ENCODE measurements at regions not wholly inside any gene's neighbourhood (a gene's known extent, or its start where the extent isn't known, plus 50 kb on each side); places are given as distances from the start of the nearest gene placed in this dataset.

DNA sequence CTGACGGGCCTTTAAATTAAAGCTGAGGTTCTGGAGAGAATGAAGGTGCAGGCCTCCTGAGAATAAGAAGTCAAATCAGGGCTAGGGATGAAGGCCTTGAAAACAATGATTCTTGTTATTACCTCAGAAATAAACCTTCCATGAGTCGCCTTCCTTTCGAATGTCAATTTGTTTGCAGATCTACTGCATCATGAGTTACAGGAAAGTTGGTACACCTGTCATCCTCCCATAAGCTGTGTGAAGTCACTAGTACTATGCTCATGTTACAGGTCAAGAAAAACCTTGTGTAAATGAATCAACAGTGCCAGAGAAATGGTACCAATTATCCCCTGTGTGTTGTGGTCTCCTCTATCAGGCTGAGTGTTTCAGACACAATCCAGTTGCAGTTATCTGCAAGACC lies 281.2 kb upstream of the PLXNA2 start:
- no peak for ATAC-seq
- WGBS, 2 donors (ENCODE audit: low coverage in 1 of 2), result 48 to 85% methylated on average over 2 to 3 of the region's 3 CpGs
- H3K4me1 ChIP-seq, result no peaks in the 10 kb centered on the region
- TF ChIP-seq EP300 (IDR thresholded peaks at IDR 0.05), result no peak
- no peak for TF ChIP-seq POLR2AphosphoS5 (IDR thresholded peaks at IDR 0.05)
- TF ChIP-seq POLR2A (IDR thresholded peaks at IDR 0.05), result no peak
- no peak for TF ChIP-seq CTCF (IDR thresholded peaks at IDR 0.05)
- H3K27ac ChIP-seq, result no peak overlapping the region
- peaks cover 5% of the 10 kb centered on the region for H3K27me3 ChIP-seq
- no peaks in the 10 kb centered on the region for H3K36me3 ChIP-seq
- no peak overlapping the region for H3K4me3 ChIP-seq
- no peaks in the 10 kb centered on the region for H3K9me3 ChIP-seq

- no peak for ATAC-seq
- H3K9me3 ChIP-seq, result no peaks in the 10 kb centered on the region
- H3K27me3 ChIP-seq, result peaks cover 8% of the 10 kb centered on the region
- H3K4me3 ChIP-seq, result no peak overlapping the region
- H3K4me1 ChIP-seq, result no peaks in the 10 kb centered on the region
- H3K36me3 ChIP-seq, result no peaks in the 10 kb centered on the region
- TF ChIP-seq POLR2A (IDR thresholded peaks at IDR 0.05) (no peak), EP300 (IDR thresholded peaks at IDR 0.05) (no peak), POLR2AphosphoS5 (IDR thresholded peaks at IDR 0.05) (no peak), CTCF (IDR thresholded peaks at IDR 0.05) (no peak)
- H3K27ac ChIP-seq, result no peak overlapping the region
- WGBS, 2 donors (ENCODE audit: low coverage in 1 of 2), result no CpG with 5 or more reads among the region's 2 CpGs
These were observed 282.5 kb upstream of the PLXNA2 start for GRCh38 chr1:208526613-208527125.

DNA sequence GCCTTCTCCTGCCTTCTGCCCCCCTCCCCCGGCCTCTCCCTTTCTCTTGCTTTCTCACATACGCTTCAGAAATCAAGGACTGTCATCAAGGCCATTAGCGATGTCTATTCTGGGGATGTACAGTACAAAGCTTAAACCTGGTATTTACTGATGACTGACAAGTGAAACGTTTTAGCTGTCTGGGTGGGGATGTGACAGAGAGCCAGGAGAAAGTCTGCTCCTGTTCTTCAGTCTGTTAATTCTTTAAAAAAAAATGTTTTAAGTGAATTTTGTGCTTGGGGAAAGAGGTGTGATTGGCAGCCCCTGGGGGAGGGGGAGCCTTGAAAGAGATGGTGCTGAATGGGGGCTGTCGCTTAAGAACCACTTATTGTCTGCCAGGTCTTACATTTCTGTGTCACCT lies 283.0 kb upstream of the PLXNA2 start:
- WGBS, 2 donors (ENCODE audit: low coverage in 1 of 2), result 64 to 79% methylated on average over 4 to 5 of the region's 5 CpGs

GRCh38 chr1:208528578-208529240 lies 284.5 kb upstream of the PLXNA2 start:
- Histone ChIP-seq H3K27me3 (peaks cover 18% of the 10 kb centered on the region), H3K4me3 (no peak overlapping the region), H3K27ac (no peak overlapping the region), H3K4me1 (no peaks in the 10 kb centered on the region), H3K36me3 (no peaks in the 10 kb centered on the region), H3K9me3 (no peaks in the 10 kb centered on the region)
- ATAC-seq, result no peak
- 31 to 43% methylated on average over 4 to 6 of the region's 13 CpGs for WGBS, 2 donors (ENCODE audit: low coverage in 1 of 2)
- TF ChIP-seq EP300 (IDR thresholded peaks at IDR 0.05), result no peak
- TF ChIP-seq POLR2A (IDR thresholded peaks at IDR 0.05), result no peak
- no peak for TF ChIP-seq CTCF (IDR thresholded peaks at IDR 0.05)
- no peak for TF ChIP-seq POLR2AphosphoS5 (IDR thresholded peaks at IDR 0.05)

More for the DNA sequence above, 283.0 kb upstream of the PLXNA2 start:
- peaks cover 8% of the 10 kb centered on the region for H3K27me3 ChIP-seq
- TF ChIP-seq CTCF (IDR thresholded peaks at IDR 0.05) (no peak), POLR2AphosphoS5 (IDR thresholded peaks at IDR 0.05) (no peak), POLR2A (IDR thresholded peaks at IDR 0.05) (no peak), EP300 (IDR thresholded peaks at IDR 0.05) (no peak)
- no peaks in the 10 kb centered on the region for H3K9me3 ChIP-seq
- H3K27ac ChIP-seq, result no peak overlapping the region
- no peak for ATAC-seq
- H3K4me3 ChIP-seq, result no peak overlapping the region
- no peaks in the 10 kb centered on the region for H3K4me1 ChIP-seq
- H3K36me3 ChIP-seq, result no peaks in the 10 kb centered on the region
